ENCODE measurements at regions not wholly inside any gene's neighbourhood (a gene's known extent, or its start where the extent isn't known, plus 50 kb on each side); places are given as distances from the start of the nearest gene placed in this dataset.

DNA sequence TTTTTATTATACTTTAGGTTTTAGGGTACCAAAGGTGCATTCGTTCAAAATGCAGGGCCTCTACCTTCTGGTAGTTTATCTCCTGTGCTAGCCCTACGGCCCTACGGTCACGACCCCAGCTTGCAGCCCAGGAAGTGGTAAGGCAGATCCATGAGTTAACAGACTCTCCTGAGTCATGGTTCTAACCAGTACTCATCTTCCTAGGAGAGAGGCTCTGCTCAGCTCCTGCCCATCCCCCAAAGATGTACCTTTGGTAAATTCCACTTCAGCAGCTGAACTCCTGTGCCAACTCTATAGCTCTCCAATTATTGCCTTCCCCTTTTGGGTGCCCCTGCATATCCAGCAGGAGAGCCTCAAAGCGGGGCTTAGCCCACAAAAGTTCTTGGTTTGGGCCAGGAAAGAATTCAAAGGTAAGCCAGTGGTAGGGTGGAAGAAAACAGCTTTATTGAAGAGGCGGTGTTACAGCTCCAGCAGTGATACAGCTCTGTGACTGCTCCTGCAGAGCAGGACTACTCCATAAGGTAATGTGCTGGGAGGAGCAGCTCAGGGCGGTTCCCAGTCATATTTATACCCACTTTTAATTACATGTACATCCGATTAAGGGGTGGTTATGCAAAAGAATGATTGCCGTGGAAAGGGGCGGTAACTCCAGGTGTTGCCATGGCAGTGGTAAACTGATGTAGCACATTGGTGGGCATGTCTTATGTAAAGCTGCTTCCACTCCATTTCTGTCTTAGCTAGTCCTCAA lies 241.4 kb downstream of the PMP22 start:
- DNase-seq (ENCODE audit: low spot score in 2 of 2) (no peak), ATAC-seq (no peak)
- Mint-ChIP-seq H3K9me3 (no peaks in the 10 kb centered on the region), H3K36me3 (no peaks in the 10 kb centered on the region), H3K27ac (no peak overlapping the region)

DNA sequence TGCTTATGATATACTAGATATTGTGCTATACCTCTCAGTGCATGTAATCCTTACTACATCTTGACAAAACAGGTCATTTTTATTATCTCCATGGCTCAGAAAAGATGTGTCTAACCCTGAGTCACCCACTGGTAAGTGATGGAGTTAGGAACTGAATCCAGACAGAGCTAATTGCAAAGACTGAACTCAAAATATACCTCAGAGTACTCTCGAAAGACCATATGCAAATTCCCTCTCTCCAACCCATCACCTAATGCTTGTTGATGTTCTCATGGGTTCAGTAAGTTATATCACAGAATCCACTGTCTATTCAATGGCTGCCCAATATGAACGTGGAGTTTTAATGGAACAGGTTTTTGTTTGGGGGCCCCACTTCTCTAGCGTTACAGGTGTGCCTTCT lies 246.0 kb downstream of the PMP22 start:
- no peaks in the 10 kb centered on the region for H3K36me3 Mint-ChIP-seq
- no peak for DNase-seq (ENCODE audit: low spot score in 2 of 2)
- no peak overlapping the region for H3K27ac Mint-ChIP-seq
- H3K9me3 Mint-ChIP-seq = no peaks in the 10 kb centered on the region
- ATAC-seq = no peak

GRCh38 chr17:15012351-15012980 lies 252.7 kb downstream of the PMP22 start:
- DNase-seq (ENCODE audit: low spot score in 2 of 2) (no peak), ATAC-seq (no peak)
- H3K27ac Mint-ChIP-seq = no peak overlapping the region
- no peaks in the 10 kb centered on the region for H3K9me3 Mint-ChIP-seq
- no peaks in the 10 kb centered on the region for H3K36me3 Mint-ChIP-seq

- ATAC-seq (no peak), DNase-seq (ENCODE audit: low spot score in 2 of 2) (no peak)
- no peaks in the 10 kb centered on the region for H3K9me3 Mint-ChIP-seq
- H3K27ac Mint-ChIP-seq = no peak overlapping the region
- H3K36me3 Mint-ChIP-seq = no peaks in the 10 kb centered on the region
Measured at GRCh38 chr17:15009087-15009486, 256.0 kb downstream of the PMP22 start.

DNA sequence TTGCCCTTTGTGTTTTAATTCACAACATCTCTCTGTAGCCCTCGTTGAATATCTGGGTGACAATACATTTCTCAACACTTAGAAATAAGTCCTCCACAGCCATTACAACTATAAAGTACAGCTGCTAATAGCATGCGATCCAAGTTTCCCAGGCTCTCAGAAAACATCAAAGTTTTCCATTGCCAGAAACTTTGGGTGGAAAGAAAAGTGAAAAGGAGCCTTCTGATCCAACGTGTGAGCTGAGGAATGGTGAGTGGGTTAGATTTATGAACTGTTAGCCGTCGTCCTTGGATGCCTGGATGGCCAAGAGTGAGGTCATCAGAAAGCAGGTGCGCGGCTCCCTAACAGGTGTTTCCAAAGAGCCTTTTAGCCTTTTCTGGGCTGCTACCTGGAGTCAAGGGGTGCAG lies 258.0 kb downstream of the PMP22 start:
- H3K36me3 Mint-ChIP-seq = no peaks in the 10 kb centered on the region
- H3K27ac Mint-ChIP-seq = no peak overlapping the region
- DNase-seq (ENCODE audit: low spot score in 2 of 2) (no peak), ATAC-seq (no peak)
- peaks cover 0 to 3% of the 10 kb centered on the region in 2 donors for H3K9me3 Mint-ChIP-seq

- H3K9me3 Mint-ChIP-seq = peaks cover 0 to 6% of the 10 kb centered on the region in 2 donors
- no peak for ATAC-seq
- H3K27ac Mint-ChIP-seq = no peak overlapping the region
- H3K36me3 Mint-ChIP-seq = no peaks in the 10 kb centered on the region
- no peak for DNase-seq (ENCODE audit: low spot score in 2 of 2)
Measured at GRCh38 chr17:15006421-15007128, 258.6 kb downstream of the PMP22 start.

DNA sequence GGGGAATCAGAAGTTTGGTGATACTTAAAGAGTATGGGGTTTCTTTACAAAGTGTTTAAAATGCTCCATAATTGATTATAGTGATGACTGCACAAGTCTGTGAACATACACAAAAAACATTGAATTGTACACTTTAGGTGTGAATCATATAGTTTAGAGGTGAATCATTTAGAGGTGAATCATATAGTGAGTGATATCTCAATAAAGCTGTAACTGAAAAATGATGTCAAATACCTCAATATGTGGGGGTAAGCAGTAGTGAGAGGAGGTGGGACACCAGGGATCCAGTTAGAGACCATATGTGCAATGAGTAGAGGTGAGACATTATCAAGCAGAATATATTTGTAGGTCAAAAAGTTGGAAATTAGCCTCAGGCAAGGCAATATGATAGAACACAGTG lies 264.5 kb downstream of the PMP22 start:
- no peak overlapping the region for H3K27ac Mint-ChIP-seq
- DNase-seq (ENCODE audit: low spot score in 2 of 2) (no peak), ATAC-seq (peak; percentile 63 to 87)
- peaks cover 6 to 12% of the 10 kb centered on the region in 2 donors for H3K9me3 Mint-ChIP-seq
- H3K36me3 Mint-ChIP-seq = no peaks in the 10 kb centered on the region

DNA sequence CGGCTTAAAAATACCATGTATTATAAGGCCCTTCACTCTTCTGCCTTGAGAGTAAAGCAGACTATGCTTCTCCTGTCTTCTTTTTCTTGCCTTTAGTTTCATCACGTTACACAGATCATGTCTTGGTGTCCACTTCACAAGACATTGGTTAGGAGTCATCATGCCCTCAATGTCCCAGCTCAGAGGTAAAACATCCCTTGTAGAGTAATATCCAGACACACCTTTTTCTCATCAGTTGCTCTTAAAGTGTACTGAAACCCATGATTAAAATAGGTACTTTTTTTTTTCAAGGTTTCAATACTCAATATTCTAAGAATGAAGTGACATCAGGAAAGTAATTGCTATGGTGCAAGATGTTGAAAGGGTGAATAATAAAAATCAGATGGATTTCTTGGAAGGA lies 267.8 kb downstream of the PMP22 start:
- Mint-ChIP-seq H3K9me3 (peaks cover 6 to 10% of the 10 kb centered on the region in 2 donors), H3K36me3 (no peaks in the 10 kb centered on the region), H3K27ac (no peak overlapping the region)
- ATAC-seq (peak; percentile 18 to 85), DNase-seq (ENCODE audit: low spot score in 2 of 2) (no peak)

GRCh38 chr17:14986127-14986526 lies 279.0 kb downstream of the PMP22 start:
- H3K9me3 Mint-ChIP-seq = peaks cover 7 to 14% of the 10 kb centered on the region in 2 donors
- H3K27ac Mint-ChIP-seq = no peak overlapping the region
- no peak for ATAC-seq

DNA sequence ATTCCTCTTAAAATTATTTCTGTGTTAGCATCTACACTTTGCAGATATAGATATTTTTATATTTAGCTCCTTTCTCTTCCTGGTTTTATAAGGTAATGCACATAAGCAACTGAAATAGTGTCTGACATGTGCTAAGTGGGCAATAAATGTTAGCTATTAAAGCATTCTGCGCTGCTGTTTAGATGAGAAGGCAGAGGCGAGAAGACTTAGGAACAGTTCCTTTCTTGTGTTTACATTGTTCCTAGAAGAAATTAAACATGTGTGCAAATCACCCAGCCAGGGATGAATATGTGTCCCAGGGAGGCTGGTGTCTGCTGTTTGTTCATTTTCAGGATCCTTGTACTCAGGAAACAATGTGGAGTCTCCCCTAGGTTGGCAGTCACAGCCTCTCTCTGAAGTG lies 292.3 kb downstream of the PMP22 start:
- peaks cover 23 to 35% of the 10 kb centered on the region in 2 donors for H3K36me3 Mint-ChIP-seq
- H3K27ac Mint-ChIP-seq = no peak overlapping the region
- ATAC-seq = no peak
- DNase-seq (ENCODE audit: low spot score in 2 of 2) = no peak
- peaks cover 29 to 33% of the 10 kb centered on the region in 2 donors for H3K9me3 Mint-ChIP-seq

More at GRCh38 chr17:14986127-14986526, 279.0 kb downstream of the PMP22 start:
- no peaks in the 10 kb centered on the region for H3K36me3 Mint-ChIP-seq
- no peak for DNase-seq (ENCODE audit: low spot score in 2 of 2)

DNA sequence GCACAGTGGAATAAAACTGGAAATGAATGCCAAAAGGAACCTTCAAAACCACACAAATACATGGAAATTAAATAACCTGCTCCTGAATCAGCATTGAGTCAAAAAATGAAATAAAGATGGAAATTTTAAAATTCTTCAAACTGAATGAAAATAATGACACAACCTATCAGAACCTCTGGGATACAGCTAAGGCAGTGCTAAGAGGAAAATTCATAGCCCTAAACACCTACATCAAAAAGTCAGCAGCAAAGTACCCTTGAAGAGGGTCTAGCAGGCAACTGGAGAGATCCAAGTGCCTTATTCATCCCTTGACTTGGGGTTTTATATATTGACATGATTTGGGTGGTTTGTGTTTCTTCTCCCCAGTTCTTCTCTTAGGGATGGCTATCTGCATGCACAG lies 294.1 kb downstream of the PMP22 start:
- Mint-ChIP-seq H3K27ac (no peak overlapping the region), H3K9me3 (peaks cover 29 to 33% of the 10 kb centered on the region in 2 donors), H3K36me3 (peaks cover 23 to 35% of the 10 kb centered on the region in 2 donors)
- DNase-seq (ENCODE audit: low spot score in 2 of 2) = no peak
- ATAC-seq = no peak

DNA sequence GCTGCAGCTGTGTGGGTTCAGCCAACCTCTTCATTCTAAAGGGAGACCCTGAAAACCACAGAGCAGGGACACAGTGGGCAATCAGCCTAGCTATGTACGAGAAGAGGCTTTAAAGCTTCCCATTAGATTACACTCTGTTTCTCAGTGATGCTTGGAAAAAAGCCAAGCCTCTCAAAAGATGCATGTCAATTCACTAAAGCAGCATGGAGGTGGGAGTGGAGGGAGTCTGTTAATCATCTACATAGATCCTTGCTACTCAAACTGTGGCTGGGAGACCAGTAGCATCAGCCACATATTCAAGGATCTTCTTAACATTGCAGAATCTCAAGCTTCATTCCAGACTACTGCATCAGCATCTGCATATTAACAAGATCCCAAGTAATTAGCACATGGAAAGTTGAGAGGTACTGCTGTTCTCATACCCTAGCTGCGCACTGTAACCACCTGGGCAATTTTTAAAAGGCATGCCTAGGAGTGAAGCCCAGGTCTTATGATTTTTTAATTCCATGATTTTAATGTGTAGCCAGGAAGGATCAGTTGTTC lies 305.9 kb downstream of the PMP22 start:
- DNase-seq (ENCODE audit: low spot score in 2 of 2) (no peak), ATAC-seq (no peak)
- H3K36me3 Mint-ChIP-seq = no peaks in the 10 kb centered on the region

DNA sequence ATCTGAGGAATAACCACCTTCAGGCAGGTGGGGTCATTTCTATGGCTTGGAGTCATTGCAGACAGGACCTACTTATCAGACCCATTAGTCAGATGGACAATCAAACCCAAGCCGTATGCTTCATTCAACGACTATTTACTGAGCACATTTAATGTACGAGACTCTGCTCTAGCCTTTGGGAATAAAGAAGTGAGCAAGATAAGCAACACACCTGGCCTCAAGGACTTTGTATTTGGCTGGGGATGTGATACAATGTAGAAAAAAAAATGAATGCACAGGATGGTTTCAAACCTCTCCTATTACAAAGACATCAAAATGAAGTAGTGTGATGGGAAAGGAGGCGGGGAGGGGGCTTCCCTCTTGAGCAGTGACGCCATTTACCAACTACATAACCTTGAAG lies 311.7 kb downstream of the PMP22 start:
- ATAC-seq = no peak
- H3K36me3 Mint-ChIP-seq = no peaks in the 10 kb centered on the region
- no peak for DNase-seq (ENCODE audit: low spot score in 2 of 2)
- H3K9me3 Mint-ChIP-seq = peaks cover 0 to 9% of the 10 kb centered on the region in 2 donors
- no peak overlapping the region for H3K27ac Mint-ChIP-seq

More for the DNA sequence above, 305.9 kb downstream of the PMP22 start:
- H3K9me3 Mint-ChIP-seq = peaks cover 0 to 9% of the 10 kb centered on the region in 2 donors
- no peak overlapping the region for H3K27ac Mint-ChIP-seq

GRCh38 chr17:14950686-14951085 lies 314.4 kb downstream of the PMP22 start:
- H3K36me3 Mint-ChIP-seq = no peaks in the 10 kb centered on the region
- DNase-seq (ENCODE audit: low spot score in 2 of 2) (no peak), ATAC-seq (no peak)

DNA sequence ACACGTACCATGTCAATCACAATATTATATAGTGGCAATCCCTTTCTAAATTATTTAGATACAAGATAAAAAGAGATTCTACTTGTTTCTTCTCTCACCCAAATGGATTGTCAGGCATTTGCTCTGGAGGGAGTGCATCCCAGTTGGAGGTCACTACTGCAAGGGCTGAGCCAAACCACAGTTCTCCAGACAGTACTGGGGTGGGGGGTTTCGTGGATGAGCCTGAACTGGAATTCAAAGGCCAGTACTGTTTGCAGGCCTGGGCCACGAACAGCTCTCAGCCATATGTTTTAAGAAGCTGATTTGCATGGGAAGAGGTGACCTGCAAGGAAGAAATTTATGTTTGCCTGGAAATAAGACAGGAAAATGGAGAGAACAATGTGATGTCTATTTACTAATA lies 314.9 kb downstream of the PMP22 start:
- ATAC-seq = no peak
- DNase-seq (ENCODE audit: low spot score in 2 of 2) = no peak
- Mint-ChIP-seq H3K27ac (no peak overlapping the region), H3K36me3 (no peaks in the 10 kb centered on the region), H3K9me3 (no peaks in the 10 kb centered on the region)

More at GRCh38 chr17:14950686-14951085, 314.4 kb downstream of the PMP22 start:
- no peaks in the 10 kb centered on the region for H3K9me3 Mint-ChIP-seq
- H3K27ac Mint-ChIP-seq = no peak overlapping the region

DNA sequence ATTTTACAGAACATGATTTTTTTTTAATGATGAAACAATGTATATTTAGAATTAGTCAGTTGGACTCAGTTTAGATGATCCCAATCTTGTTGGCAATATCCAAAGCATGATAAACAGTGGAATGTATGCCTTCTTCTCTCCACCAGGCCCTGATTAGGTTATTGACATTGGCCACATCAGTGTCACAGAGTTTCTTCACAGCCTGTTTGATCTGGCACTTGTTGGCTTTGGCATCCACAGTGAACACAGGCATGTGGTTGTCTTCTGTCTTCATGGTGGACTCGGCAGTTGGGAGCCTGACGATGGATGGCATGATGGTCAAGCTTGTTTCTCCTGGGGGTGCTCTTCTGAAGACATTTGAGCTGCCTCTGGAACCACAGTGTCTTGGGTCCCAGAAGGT lies 317.5 kb downstream of the PMP22 start:
- ATAC-seq (no peak), DNase-seq (ENCODE audit: low spot score in 2 of 2) (no peak)
- no peaks in the 10 kb centered on the region for H3K36me3 Mint-ChIP-seq
- H3K9me3 Mint-ChIP-seq = no peaks in the 10 kb centered on the region
- no peak overlapping the region for H3K27ac Mint-ChIP-seq

DNA sequence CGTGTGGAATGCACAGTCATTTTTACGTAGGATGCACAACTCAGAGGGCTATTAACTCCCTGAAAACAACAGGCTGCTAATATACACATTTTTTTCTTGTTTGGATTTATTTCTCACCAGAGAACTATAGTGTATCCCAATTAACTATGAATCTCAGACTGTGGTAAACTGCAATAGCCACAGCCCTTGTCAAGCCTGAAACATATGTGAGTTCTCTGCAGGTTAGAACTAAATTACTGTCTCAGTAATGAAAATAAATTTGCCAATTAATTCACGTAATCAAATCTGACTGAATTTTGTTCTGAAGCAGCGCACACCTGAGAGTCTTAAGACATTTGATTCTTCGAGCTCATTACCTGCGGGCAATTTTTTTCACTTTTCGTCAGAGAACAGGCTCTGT lies 318.6 kb downstream of the PMP22 start:
- no peak for ATAC-seq
- Mint-ChIP-seq H3K27ac (no peak overlapping the region), H3K9me3 (no peaks in the 10 kb centered on the region), H3K36me3 (no peaks in the 10 kb centered on the region)
- DNase-seq (ENCODE audit: low spot score in 2 of 2) = no peak
